ENCODE measurements at regions not wholly inside any gene's neighbourhood (a gene's known extent, or its start where the extent isn't known, plus 50 kb on each side); places are given as distances from the start of the nearest gene placed in this dataset.
A peak's percentile ranks its signal among the peaks of the same experiment; 100 is the strongest.

- intact Hi-C loops (cut with DNase I) = no loop called here
- no peak overlapping the region for H3K4me3 ChIP-seq
- 71 to 87% (median 73%) methylated on average over 8 of the region's 8 CpGs for WGBS, 3 donors
- no peak overlapping the region for H3K27ac ChIP-seq
- no peak for TF ChIP-seq POLR2A (IDR thresholded peaks at IDR 0.05)
- peak in 1 of 3 donors; percentile 9 for TF ChIP-seq CTCF (IDR thresholded peaks at IDR 0.05)
- no peaks in the 10 kb centered on the region for H3K27me3 ChIP-seq
- no peaks in the 10 kb centered on the region for H3K9me3 ChIP-seq
- peaks cover 2% of the 10 kb centered on the region for H3K4me1 ChIP-seq (ENCODE audit: insufficient read depth)
- H3K36me3 ChIP-seq = no peaks in the 10 kb centered on the region
- DNase-seq = peak in 1 of 5 donors; percentile 57
Measured at GRCh38 chr10:10831085-10831484, 186.6 kb upstream of the CELF2 start.

- TF ChIP-seq EP300 (IDR thresholded peaks at IDR 0.05) (no peak), CTCF (IDR thresholded peaks at IDR 0.05) (no peak), POLR2A (IDR thresholded peaks at IDR 0.05) (no peak)
- no peak for DNase-seq
- WGBS, 3 donors = 96 to 98% (median 97%) methylated on average over 6 of the region's 6 CpGs
- no peak overlapping the region for H3K27ac ChIP-seq
- H3K36me3 ChIP-seq = no peaks in the 10 kb centered on the region
- intact Hi-C loops (cut with DNase I) = no loop called here
- H3K9me3 ChIP-seq = no peaks in the 10 kb centered on the region
- no peak overlapping the region for H3K4me3 ChIP-seq
- H3K27me3 ChIP-seq = no peaks in the 10 kb centered on the region
- H3K4me1 ChIP-seq (ENCODE audit: insufficient read depth) = peaks cover 2% of the 10 kb centered on the region
Measured at GRCh38 chr10:10833955-10834354, 183.7 kb upstream of the CELF2 start.

- no peaks in the 10 kb centered on the region for H3K9me3 ChIP-seq
- H3K36me3 ChIP-seq = no peaks in the 10 kb centered on the region
- DNase-seq = no peak
- H3K4me1 ChIP-seq (ENCODE audit: insufficient read depth) = peaks cover 1% of the 10 kb centered on the region
- intact Hi-C loops (cut with DNase I) = no loop called here
- H3K27me3 ChIP-seq = no peaks in the 10 kb centered on the region
- TF ChIP-seq EP300 (IDR thresholded peaks at IDR 0.05) (no peak), CTCF (IDR thresholded peaks at IDR 0.05) (no peak), POLR2A (IDR thresholded peaks at IDR 0.05) (no peak)
- no peak overlapping the region for H3K4me3 ChIP-seq
- WGBS, 3 donors = 13 to 60% (median 48%) methylated on average over 1 of the region's 1 CpG
- H3K27ac ChIP-seq = no peak overlapping the region
Measured at GRCh38 chr10:10844251-10844650, 173.4 kb upstream of the CELF2 start.

GRCh38 chr10:10845185-10845584, 172.5 kb upstream of the CELF2 start:
- DNase-seq = no peak
- TF ChIP-seq POLR2A (IDR thresholded peaks at IDR 0.05) (no peak), EP300 (IDR thresholded peaks at IDR 0.05) (no peak), CTCF (IDR thresholded peaks at IDR 0.05) (no peak)
- Histone ChIP-seq H3K4me1 (ENCODE audit: insufficient read depth) (peaks cover 1% of the 10 kb centered on the region), H3K4me3 (no peak overlapping the region), H3K9me3 (no peaks in the 10 kb centered on the region), H3K27ac (no peak overlapping the region), H3K36me3 (no peaks in the 10 kb centered on the region), H3K27me3 (no peaks in the 10 kb centered on the region)
- WGBS, 3 donors = 18 to 35% (median 33%) methylated on average over 2 of the region's 2 CpGs
- intact Hi-C loops (cut with DNase I) = no loop called here
